Skeletal muscle tissue (tissue), 3 donors: ENCODE measurements at regions not wholly inside any gene's neighbourhood (a gene's known extent, or its start where the extent isn't known, plus 50 kb on each side); places are given as distances from the start of the nearest gene placed in this dataset.

Experiments used
- H3K27ac ChIP-seq: one replicate; pipeline ENCODE4 v1.7.0; 2013; ENCODE audit warnings: mild to moderate bottlenecking, low read depth, low read length, inconsistent platforms
- H3K27me3 ChIP-seq, 3 donors: one replicate each; pipeline ENCODE4 v1.7.0; 2013; ENCODE audit warnings: low read length in 3 of 3; ENCODE audit not compliant: control insufficient read depth in 3 of 3, insufficient read depth in 3 of 3
- H3K36me3 ChIP-seq, 3 donors: one replicate each; pipeline ENCODE4 v1.7.0; 2013; ENCODE audit warnings: low read length in 3 of 3; ENCODE audit not compliant: control insufficient read depth in 3 of 3, insufficient read depth in 3 of 3
- H3K4me1 ChIP-seq, 3 donors: one replicate each; pipeline ENCODE4 v1.7.0; 2013; ENCODE audit warnings: low read length in 3 of 3, mild to moderate bottlenecking in 3 of 3; ENCODE audit not compliant: control insufficient read depth in 3 of 3, insufficient read depth in 3 of 3
- H3K4me3 ChIP-seq, 3 donors: one replicate each; pipeline ENCODE4 v1.7.0; 2013; ENCODE audit warnings: low read length in 3 of 3
- H3K9ac ChIP-seq, 3 donors: one replicate each; pipeline ENCODE4 v1.7.0; 2013; ENCODE audit warnings: low read length in 3 of 3, mild to moderate bottlenecking in 3 of 3, moderate library complexity in 2 of 3, low read depth in 1 of 3
- H3K9me3 ChIP-seq, 3 donors: one replicate each; pipeline ENCODE4 v1.7.0; 2013; ENCODE audit warnings: low read length in 3 of 3; ENCODE audit not compliant: control insufficient read depth in 3 of 3
- donor health status: Osteomylitis.

DNA sequence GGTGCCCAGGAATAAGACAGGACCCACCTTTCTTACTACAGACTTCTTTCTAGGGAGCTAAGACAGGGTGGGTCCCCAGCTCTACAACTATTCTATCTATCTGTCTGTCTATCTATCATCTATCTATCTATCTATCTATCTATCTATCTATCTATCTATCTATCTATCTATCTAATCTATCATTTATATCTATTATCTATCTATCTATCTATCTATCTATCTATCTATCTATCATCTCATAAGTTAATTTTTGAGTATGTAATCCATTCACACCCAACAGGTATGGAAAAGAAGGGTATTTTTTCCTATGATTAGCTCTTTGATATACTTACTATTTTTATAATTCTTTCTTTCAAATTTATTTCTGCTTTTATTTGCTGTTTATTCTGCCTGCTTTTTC, 55.9 kb downstream of the BAMBI start:
- peaks cover 0 to 3% (median 0%) of the 10 kb centered on the region in 3 donors for H3K27me3 ChIP-seq
- H3K27ac ChIP-seq: no peak overlapping the region
- peaks cover 0 to 2% (median 0%) of the 10 kb centered on the region in 3 donors for H3K9me3 ChIP-seq
- no peaks in the 10 kb centered on the region for H3K36me3 ChIP-seq
- no peak overlapping the region for H3K4me3 ChIP-seq
- no peak overlapping the region for H3K9ac ChIP-seq
- no peaks in the 10 kb centered on the region for H3K4me1 ChIP-seq

DNA sequence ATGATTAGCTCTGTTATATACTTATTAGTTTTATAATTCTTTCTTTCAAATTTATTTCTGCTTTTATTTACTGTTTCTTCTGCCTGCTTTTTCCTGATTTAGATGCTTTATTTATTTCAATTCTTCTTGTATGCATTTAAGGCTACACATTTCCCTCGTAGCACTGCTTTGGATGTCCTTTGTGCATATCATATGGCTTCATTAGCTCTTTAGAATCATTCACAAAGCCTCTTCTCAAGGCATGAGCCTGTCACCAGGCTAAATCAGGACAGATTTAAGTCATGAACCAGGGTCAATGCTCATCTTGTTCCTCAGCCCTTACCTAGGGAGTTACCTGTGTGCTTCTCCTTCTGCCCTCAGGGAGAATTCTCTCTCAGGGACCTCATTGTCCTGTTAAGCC, 56.3 kb downstream of the BAMBI start:
- peaks cover 0 to 3% (median 2%) of the 10 kb centered on the region in 3 donors for H3K27me3 ChIP-seq
- H3K9ac ChIP-seq: no peak overlapping the region
- no peaks in the 10 kb centered on the region for H3K36me3 ChIP-seq
- peaks cover 0 to 2% (median 0%) of the 10 kb centered on the region in 3 donors for H3K9me3 ChIP-seq
- no peak overlapping the region for H3K27ac ChIP-seq
- H3K4me1 ChIP-seq: no peaks in the 10 kb centered on the region
- no peak overlapping the region for H3K4me3 ChIP-seq

DNA sequence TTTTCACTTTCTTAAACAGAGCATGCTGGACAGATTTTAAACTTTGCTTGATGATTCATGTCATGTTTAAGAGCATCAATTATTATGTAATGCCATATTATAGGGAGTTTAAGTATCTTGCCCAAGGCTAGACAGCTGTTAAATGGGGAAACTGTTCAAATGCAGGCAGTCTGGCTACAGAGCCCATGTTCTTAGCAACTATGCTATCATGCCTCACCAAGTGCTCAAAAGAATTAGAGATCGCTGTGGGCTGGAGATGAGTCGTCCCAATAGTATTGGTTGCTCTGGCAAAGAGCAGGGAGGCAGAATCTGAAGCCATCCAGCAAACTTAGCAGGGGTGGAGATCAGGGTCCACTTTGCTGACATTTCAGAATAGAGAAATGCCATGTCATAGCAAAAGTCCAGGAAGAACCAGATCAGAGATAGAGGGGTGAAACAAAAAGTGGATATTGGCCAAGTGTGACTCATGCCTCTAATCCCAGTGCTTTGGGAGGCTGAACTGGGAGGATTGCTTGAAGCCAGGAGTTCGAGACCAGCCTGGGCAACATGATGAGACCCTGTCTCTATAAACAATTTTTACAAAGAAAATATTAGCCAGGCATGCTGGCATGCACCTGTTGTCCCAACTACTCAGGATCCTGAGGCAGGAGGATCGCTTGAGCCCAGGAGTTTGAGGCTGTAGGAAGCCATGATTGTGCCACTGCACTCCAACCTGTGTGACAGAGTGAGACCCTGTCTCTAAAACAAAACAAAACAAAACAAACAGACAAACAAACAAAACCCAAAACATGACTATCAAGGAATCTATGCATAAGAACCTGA, 57.8 kb downstream of the BAMBI start:
- H3K27me3 ChIP-seq: peaks cover 0 to 3% (median 2%) of the 10 kb centered on the region in 3 donors
- H3K36me3 ChIP-seq: no peaks in the 10 kb centered on the region
- H3K9me3 ChIP-seq: peaks cover 0 to 2% (median 0%) of the 10 kb centered on the region in 3 donors
- no peak overlapping the region for H3K27ac ChIP-seq
- H3K9ac ChIP-seq: no peak overlapping the region
- no peaks in the 10 kb centered on the region for H3K4me1 ChIP-seq
- no peak overlapping the region for H3K4me3 ChIP-seq

DNA sequence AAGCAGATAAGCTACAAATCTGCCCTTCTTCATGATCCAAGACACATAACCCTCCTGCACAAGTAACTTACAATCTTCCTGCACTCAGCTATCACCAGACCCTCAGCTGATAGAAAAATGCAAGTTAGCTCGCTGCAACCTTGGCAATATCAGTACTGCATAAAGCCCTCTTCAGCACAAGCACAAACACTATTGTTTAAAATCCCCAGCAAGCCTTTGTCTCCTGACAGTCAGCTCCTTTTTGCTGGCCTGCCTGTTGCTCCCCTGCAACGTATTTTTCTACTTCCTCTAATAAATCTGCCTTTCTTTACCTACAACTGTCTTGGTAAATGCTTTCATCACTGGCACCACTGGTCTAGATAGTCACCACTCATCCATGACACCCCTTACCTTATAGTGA, 59.8 kb downstream of the BAMBI start:
- H3K4me3 ChIP-seq: no peak overlapping the region
- peaks cover 0 to 2% (median 0%) of the 10 kb centered on the region in 3 donors for H3K9me3 ChIP-seq
- no peaks in the 10 kb centered on the region for H3K4me1 ChIP-seq
- no peak overlapping the region for H3K9ac ChIP-seq
- H3K27ac ChIP-seq: no peak overlapping the region
- H3K36me3 ChIP-seq: no peaks in the 10 kb centered on the region
- peaks cover 0 to 3% (median 2%) of the 10 kb centered on the region in 3 donors for H3K27me3 ChIP-seq

DNA sequence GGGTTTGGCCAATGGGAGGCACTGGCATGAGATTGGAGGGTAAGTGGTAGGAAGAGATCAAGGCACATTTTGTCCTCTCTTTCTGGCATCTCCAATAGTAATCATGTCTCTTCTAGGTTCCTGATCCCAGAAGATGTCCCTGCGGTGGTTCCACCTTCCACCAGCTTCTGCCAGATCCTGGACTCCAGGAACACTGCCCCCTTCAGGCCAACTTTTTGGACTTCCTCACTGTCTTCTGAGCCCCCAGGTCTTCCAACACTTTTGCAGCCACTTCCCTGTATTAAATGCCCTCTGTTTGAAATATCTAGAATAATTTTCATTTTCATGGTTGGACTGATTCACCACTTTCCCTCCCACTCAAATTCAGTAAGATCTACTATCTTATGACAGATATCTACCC, 60.9 kb downstream of the BAMBI start:
- no peaks in the 10 kb centered on the region for H3K36me3 ChIP-seq
- H3K9ac ChIP-seq: no peak overlapping the region
- no peaks in the 10 kb centered on the region for H3K4me1 ChIP-seq
- H3K4me3 ChIP-seq: no peak overlapping the region
- H3K27me3 ChIP-seq: peaks cover 0 to 3% (median 2%) of the 10 kb centered on the region in 3 donors
- no peak overlapping the region for H3K27ac ChIP-seq
- peaks cover 0 to 2% (median 0%) of the 10 kb centered on the region in 3 donors for H3K9me3 ChIP-seq

DNA sequence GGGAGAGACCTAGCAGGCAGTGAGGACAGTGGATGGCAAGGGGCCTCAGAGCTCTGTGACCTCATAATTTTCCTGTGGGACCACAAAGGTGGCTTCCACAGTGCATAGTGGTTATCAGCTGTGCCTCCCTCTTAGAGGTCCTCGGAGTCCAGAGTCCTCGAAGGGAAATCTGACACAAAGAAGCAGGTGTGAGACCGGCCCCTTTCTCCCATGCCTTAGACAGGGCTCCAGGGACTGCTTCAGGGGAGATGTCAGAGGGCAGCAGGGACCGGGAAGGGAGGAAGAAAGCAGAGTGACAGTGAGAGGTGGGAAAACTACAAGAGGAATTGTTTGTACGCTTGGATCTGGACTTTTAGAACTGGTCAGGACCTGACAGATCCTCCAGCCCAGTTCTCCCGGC, 66.3 kb downstream of the BAMBI start:
- Histone ChIP-seq H3K27me3 (peaks cover 0 to under 1% (median 0%) of the 10 kb centered on the region in 3 donors), H3K9me3 (peaks cover 0 to 2% (median 0%) of the 10 kb centered on the region in 3 donors), H3K27ac (no peak overlapping the region)

DNA sequence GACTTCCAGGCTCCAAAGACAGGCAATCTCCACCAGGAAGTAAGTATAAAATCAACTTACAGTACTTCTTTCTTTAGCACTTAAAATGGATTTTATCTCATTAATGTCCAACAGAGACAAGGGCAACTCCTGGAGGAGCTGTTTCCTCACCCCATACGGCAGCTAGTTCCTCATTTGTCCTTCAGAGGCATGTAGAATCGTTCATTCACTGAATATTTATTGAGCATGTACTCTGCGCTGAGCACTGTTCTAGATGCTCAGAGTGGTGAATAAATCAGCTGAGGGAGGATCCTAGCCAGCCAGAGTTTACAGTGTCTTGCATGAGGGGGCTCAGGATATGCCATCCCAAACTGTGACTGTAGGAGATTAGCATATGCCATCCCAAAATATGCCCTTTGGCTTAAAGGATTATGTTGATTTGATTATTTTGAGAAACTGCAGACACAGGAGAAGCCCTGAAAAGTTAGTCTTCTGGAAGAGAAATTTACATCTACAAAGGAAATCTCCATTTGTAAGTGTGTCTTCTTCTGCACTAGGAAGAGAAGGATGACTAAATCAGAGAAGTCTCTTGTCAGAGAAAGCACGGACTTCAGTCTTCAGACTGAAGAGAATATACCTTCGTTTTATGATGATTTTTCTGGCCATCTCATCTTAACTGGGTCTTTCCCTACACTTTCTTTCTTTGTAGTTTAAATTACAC, 66.9 kb downstream of the BAMBI start:
- no peak overlapping the region for H3K9ac ChIP-seq
- H3K4me1 ChIP-seq: no peaks in the 10 kb centered on the region
- H3K27me3 ChIP-seq: no peaks in the 10 kb centered on the region
- peaks cover 0 to 2% (median 0%) of the 10 kb centered on the region in 3 donors for H3K9me3 ChIP-seq
- no peak overlapping the region for H3K27ac ChIP-seq
- H3K4me3 ChIP-seq: no peak overlapping the region
- H3K36me3 ChIP-seq: no peaks in the 10 kb centered on the region

More for the DNA sequence above, 66.3 kb downstream of the BAMBI start:
- H3K36me3 ChIP-seq: no peaks in the 10 kb centered on the region
- no peaks in the 10 kb centered on the region for H3K4me1 ChIP-seq
- no peak overlapping the region for H3K9ac ChIP-seq
- H3K4me3 ChIP-seq: no peak overlapping the region

DNA sequence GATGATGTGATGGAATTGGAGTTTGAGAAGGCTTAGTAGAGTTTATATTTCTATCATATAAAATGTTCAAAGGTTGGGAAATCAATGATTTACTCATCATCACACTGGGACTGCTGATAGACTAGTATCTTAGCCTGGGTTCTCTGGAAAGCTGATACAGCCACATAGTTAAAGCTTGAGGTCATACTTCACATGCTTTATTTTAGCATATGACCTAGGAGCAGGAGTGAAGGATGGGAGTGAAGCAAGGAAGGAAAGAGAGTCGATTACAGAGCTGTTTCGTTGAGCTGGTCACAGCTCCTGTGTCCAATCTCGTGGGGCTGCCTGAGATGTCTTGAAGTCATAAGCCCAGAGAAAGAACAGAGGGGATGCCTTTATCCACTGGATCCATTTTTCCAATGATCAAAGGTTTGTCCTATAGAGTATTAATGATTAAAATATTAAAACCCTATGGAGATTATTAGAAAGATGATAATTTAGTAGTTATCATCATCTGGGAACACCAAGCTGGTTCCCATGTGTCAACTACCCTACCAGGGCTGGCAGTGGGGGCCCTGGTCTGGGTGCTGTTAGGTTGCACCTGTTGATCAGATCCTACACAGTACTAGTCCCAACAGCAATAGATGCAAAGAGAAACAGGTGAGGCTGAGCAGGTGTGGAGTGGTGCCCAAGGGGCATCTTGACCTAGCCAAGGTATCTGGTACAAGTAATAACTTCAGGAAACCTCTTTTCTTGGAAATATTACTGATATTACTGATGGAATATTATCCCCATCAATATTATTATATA, 77.8 kb downstream of the BAMBI start:
- H3K4me3 ChIP-seq: no peak overlapping the region

DNA sequence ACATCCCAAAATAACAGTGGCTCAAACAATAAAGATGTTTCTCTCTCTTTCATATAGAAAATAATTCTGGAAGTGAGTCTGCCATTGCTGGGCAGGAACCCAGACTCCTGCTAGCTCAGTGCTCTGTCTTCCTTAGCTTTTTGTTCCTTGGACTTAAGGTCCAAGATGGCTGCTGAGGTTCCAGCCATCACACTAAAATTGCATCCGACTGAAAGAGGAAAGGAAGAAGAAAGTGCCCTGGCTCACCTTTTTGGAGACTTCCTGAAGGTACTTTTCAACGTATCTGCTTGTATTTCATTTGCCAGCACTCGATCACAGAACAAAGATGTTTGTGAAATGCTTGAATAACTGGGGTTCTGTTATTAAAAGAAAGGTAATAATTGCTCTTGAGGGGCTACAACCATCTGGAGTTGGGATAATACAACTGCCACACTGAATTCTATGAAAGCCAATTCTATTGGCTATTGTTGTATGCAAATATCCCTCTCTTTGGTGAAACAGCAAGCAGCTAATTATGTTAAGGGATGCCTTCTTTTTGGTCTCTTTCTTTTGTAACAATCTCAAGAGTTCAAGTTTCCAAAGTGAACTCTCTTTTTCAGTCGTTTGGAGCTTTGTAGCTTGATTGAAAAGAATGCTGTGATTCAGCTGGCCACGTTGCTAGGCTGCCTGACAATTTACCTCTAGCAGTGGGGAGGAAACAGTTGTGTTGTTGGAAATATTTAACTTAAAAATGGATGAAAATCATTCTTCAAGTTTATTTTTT, 83.9 kb downstream of the BAMBI start:
- H3K9me3 ChIP-seq: no peaks in the 10 kb centered on the region
- H3K27ac ChIP-seq: no peak overlapping the region
- no peaks in the 10 kb centered on the region for H3K36me3 ChIP-seq
- no peak overlapping the region for H3K4me3 ChIP-seq
- H3K4me1 ChIP-seq: no peaks in the 10 kb centered on the region
- H3K27me3 ChIP-seq: no peaks in the 10 kb centered on the region
- H3K9ac ChIP-seq: no peak overlapping the region

More for the DNA sequence above, 77.8 kb downstream of the BAMBI start:
- peaks cover 0 to 2% (median 0%) of the 10 kb centered on the region in 3 donors for H3K4me1 ChIP-seq
- no peaks in the 10 kb centered on the region for H3K36me3 ChIP-seq
- no peaks in the 10 kb centered on the region for H3K9me3 ChIP-seq
- no peaks in the 10 kb centered on the region for H3K27me3 ChIP-seq
- no peak overlapping the region for H3K9ac ChIP-seq
- no peak overlapping the region for H3K27ac ChIP-seq
